Cardiac fibroblast (primary cell): ENCODE measurements at regions not wholly inside any gene's neighbourhood (a gene's known extent, or its start where the extent isn't known, plus 50 kb on each side); places are given as distances from the start of the nearest gene placed in this dataset.
"Not testable (repeated sequence)": the region's sequence is repeated elsewhere in the genome, so short reads cannot be mapped to it uniquely, and the experiment has no call there.

ENCODE experiments used
- DNase-seq, 2 donors: peaks; one replicate each; pipeline versions ENCODE4 v3.0.0 to v3.0.0-alpha.2; 2010; ENCODE audit warnings: low read depth in 2 of 2
- H3K4me3 ChIP-seq, 2 donors: replicated peaks in 1 of 2; 1 replicate in 1 of 2; 2 replicates in 1 of 2; pipeline ENCODE4 v1.5.1; 2011; ENCODE audit warnings: low read depth in 2 of 2, low read length in 2 of 2, mild to moderate bottlenecking in 2 of 2, moderate library complexity in 1 of 2
- TF ChIP-seq, protein P1 (sequence below): IDR thresholded peaks from one replicate; pipeline ENCODE4 v1.5.1; 2011; ENCODE audit warnings: low read depth, mild to moderate bottlenecking, low read length, inconsistent platforms

DNA sequence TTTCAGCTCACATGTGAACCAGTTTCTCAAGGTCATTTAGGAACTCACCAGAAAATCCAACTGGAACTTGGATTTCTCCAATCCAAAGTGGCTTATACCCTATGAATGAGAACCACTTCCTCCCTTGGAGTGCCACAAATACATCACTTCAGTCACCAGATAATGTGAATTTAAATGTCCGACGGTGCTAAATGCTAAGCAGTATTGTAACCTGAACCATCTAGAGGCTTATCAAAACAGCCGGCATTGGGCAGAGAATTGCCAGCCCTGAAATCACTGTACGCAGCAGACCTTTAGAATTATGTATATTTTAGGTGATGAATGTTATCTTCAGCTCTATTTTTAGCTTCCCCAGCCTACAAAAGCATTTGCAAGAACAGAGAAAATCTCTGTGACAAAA, 76.8 kb upstream of the COX20 start:
- no peak overlapping the region for H3K4me3 ChIP-seq
- no peak for DNase-seq
- TF ChIP-seq, protein P1, sequence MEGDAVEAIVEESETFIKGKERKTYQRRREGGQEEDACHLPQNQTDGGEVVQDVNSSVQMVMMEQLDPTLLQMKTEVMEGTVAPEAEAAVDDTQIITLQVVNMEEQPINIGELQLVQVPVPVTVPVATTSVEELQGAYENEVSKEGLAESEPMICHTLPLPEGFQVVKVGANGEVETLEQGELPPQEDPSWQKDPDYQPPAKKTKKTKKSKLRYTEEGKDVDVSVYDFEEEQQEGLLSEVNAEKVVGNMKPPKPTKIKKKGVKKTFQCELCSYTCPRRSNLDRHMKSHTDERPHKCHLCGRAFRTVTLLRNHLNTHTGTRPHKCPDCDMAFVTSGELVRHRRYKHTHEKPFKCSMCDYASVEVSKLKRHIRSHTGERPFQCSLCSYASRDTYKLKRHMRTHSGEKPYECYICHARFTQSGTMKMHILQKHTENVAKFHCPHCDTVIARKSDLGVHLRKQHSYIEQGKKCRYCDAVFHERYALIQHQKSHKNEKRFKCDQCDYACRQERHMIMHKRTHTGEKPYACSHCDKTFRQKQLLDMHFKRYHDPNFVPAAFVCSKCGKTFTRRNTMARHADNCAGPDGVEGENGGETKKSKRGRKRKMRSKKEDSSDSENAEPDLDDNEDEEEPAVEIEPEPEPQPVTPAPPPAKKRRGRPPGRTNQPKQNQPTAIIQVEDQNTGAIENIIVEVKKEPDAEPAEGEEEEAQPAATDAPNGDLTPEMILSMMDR, result no peak

DNA sequence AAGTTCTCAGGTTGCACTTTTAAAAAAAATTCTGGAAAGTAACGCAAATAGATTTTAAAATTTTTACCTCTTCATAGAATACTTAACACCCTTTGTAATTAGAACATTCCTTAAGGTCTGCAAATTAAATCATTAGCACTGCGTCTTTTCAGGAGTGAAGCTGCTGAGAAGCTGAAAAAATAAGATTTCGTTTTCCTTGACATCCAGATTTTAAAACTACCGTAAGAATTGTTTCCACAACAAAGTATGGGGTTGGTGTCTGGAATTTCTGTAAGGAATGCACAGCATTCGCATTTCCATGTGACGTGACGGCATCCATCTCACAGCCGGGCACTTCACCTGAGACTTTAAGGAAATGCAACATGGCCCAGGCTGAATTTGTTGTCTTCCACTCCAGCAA, 76.3 kb upstream of the COX20 start:
- TF ChIP-seq, protein P1, result no peak
- no peak for DNase-seq

DNA sequence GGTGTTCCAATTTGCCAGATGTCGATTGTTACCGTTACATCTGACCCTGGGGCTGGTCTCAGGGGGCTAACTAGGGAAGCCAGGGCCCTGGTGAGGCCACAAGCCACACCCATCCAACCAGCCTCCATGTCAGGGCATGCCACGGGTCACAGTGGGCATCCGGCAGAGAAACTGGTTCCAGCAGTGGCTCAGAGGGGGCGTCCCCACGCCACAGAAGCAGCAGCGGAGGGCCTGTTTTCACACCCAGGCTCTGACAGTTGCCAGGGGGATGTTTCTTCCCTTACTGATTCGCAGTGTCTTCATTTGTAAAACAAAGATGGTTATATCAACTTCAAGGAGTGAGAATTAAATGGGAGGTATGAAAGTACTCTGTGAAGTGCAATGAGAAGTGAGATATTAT, 75.0 kb upstream of the COX20 start:
- TF ChIP-seq, protein P1, result no peak
- no peak overlapping the region for H3K4me3 ChIP-seq
- DNase-seq, result no peak

More for the DNA sequence above, 76.3 kb upstream of the COX20 start:
- no peak overlapping the region for H3K4me3 ChIP-seq

DNA sequence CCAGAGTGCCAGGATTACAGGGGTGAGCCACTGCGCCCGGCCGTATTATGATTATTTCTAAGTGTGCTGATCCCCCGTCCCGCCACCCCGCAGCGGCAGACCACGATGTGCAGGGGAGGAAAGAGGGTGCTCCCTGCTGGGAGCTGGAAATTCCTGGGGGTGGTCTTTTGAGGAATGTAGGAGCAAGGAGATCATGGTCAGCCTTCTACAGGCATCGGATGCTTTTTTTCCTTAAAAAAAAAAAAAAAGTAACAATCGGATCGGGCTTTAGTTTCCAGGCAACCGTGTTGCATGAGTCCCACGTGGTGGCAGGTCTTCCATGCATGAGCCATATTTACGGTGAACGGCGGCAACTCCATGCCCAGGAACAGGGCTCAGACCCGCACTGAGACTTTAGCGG, 74.2 kb upstream of the COX20 start:
- H3K4me3 ChIP-seq, result no peak overlapping the region
- no peak for DNase-seq
- TF ChIP-seq, protein P1, result no peak

DNA sequence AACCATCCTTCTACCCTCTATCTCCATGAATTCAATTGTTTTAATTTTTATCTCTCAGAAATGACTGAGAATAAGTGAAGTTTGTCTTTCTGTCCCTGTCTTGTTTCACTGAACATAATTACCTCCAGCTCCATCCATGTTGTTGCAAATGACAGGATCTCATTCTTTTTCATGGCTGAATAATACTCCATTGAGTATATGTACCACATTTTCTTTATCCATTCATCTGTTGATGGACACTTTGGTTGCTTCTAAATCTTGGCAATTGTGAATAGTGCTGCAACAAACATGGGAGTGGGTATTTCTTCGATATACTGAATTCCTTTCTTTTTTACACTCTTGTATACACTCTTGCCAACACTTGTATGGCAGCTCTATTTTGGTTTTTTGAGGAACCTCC, 72.8 kb upstream of the COX20 start:
- H3K4me3 ChIP-seq, result no peak overlapping the region
- TF ChIP-seq, protein P1, result no peak
- DNase-seq, result no peak

DNA sequence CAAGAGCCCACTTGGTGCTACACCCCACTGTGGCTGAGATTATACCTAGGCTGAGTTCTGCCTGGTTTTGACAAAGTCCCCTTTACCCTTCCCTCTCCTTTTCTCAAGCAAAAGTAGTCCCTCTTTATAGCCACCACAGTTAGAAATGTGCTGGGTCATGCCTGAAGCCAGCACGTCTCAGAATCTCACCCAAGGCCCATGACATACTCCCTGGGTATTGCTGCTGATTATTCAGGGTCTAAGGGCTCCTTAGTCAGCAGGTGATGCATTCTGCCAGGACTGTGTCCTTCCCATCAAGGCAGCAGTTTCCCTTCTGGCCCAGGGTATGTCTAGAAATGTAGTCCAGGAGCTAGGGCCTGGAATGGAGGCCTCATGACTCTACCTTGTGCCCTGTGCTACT, 67.3 kb upstream of the COX20 start:
- TF ChIP-seq, protein P1, result no peak
- H3K4me3 ChIP-seq, result no peak overlapping the region
- DNase-seq, result peak in 1 of 2 donors; percentile 34

DNA sequence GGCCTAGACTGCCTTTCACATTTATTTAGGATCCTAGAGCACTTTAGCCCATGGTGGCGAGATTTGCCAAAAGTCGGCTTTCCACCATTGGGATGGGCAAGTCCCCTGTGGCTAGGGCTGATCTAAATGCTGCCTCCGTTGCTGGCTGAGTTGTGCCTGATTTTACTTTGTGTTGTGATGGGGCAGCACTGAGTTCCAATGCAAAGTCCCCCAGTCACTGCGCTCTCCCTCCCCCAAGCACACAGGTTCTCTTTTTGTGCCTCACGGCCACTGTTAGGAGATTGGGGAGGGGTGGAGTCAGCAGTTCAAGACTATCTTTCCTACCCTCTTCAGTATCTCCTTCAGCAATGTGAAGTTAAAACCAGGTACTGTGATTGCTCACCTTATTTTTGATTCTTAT, 66.7 kb upstream of the COX20 start:
- DNase-seq, result no peak
- H3K4me3 ChIP-seq, result no peak overlapping the region
- TF ChIP-seq, protein P1, result no peak

DNA sequence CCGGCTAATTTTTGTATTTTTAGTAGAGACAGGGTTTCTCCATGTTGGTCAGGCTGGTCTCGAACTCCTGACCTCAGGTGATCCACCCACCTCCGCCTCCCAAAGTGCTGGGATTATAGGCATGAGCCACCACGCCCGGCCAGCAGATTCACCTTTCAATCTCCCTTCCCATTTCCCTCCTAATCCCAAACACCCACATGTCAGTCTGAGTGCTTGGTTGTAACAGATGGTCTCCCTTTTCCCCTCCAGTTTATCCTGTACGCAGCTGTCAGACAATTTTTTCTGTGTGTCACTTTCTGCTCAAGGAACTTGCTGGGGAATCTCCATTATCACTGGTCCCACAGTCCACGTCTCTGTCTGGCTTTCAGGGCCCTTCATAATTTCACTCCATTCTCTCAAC, 64.9 kb upstream of the COX20 start:
- not testable (repeated sequence) for H3K4me3 ChIP-seq, DNase-seq
